H9 (cell line): ENCODE measurements at regions not wholly inside any gene's neighbourhood (a gene's known extent, or its start where the extent isn't known, plus 50 kb on each side); places are given as distances from the start of the nearest gene placed in this dataset.

Experiments
- DNase-seq: peaks from one replicate; pipeline ENCODE4 v3.0.0-alpha.2; 2017
- H2AFZ ChIP-seq: one replicate; pipeline ENCODE4 v1.6.1; 2013; ENCODE audit warnings: mild to moderate bottlenecking, low read length, control low read depth, moderate library complexity
- H2AK5ac ChIP-seq: 2 replicates; pipeline ENCODE4 v1.6.1; 2013; ENCODE audit warnings: low read length, control low read depth, mixed read lengths; ENCODE audit not compliant: insufficient read length
- H2BK120ac ChIP-seq: one replicate; pipeline ENCODE4 v1.6.1; 2013; ENCODE audit warnings: low read depth, mild to moderate bottlenecking, low read length, control low read depth, inconsistent platforms; ENCODE audit not compliant: poor library complexity, severe bottlenecking
- H2BK12ac ChIP-seq: 2 replicates; pipeline ENCODE4 v1.6.1; 2013; ENCODE audit warnings: low read length, control low read depth, mixed read lengths, low read depth; ENCODE audit not compliant: insufficient read length
- H2BK15ac ChIP-seq: 2 replicates; pipeline ENCODE4 v1.6.1; 2013; ENCODE audit warnings: low read depth, low read length, control low read depth
- H2BK20ac ChIP-seq: one replicate; pipeline ENCODE4 v1.6.1; 2013; ENCODE audit warnings: low read depth, mild to moderate bottlenecking, low read length, control low read depth, inconsistent platforms; ENCODE audit not compliant: poor library complexity, severe bottlenecking
- H2BK5ac ChIP-seq: 2 replicates; pipeline ENCODE4 v1.6.1; 2013; ENCODE audit warnings: low read length, control low read depth, mixed read lengths; ENCODE audit not compliant: insufficient read length
- H3K14ac ChIP-seq: 2 replicates; pipeline ENCODE4 v1.6.1; 2013; ENCODE audit warnings: low read length, control low read depth; ENCODE audit not compliant: insufficient read depth
- H3K18ac ChIP-seq: 2 replicates; pipeline ENCODE4 v1.6.1; 2013; ENCODE audit warnings: low read depth, mild to moderate bottlenecking, mixed read lengths, low read length, control low read depth; ENCODE audit not compliant: insufficient read length
- H3K23ac ChIP-seq: 2 replicates; pipeline ENCODE4 v1.6.1; 2013; ENCODE audit warnings: low read length, control low read depth, mixed read lengths, low read depth; ENCODE audit not compliant: insufficient read length
- H3K23me2 ChIP-seq: 2 replicates; pipeline ENCODE4 v1.6.1; 2013; ENCODE audit warnings: low read depth, mild to moderate bottlenecking, mixed read lengths, low read length, control low read depth; ENCODE audit not compliant: insufficient read length, poor library complexity, severe bottlenecking
- H3K27ac ChIP-seq: 2 replicates; pipeline ENCODE4 v1.5.1; 2013; ENCODE audit warnings: low read length, control low read depth, mixed read lengths, low read depth; ENCODE audit not compliant: insufficient read length
- H3K27me3 ChIP-seq: 2 replicates; pipeline ENCODE4 v1.6.1; 2013; ENCODE audit warnings: low read length, control low read depth, inconsistent platforms; ENCODE audit not compliant: insufficient read depth
- H3K4ac ChIP-seq: 2 replicates; pipeline ENCODE4 v1.6.1; 2013; ENCODE audit warnings: low read depth, mild to moderate bottlenecking, control low read depth, inconsistent platforms, low read length, moderate library complexity
- H3K4me1 ChIP-seq: 2 replicates; pipeline ENCODE4 v1.6.1; 2013; ENCODE audit warnings: low read length, control low read depth, inconsistent platforms; ENCODE audit not compliant: insufficient read depth
- H3K4me2 ChIP-seq: 2 replicates; pipeline ENCODE4 v1.6.1; 2013; ENCODE audit warnings: low read length, control low read depth, mixed read lengths; ENCODE audit not compliant: insufficient read length, insufficient read depth
- H3K56ac ChIP-seq: 2 replicates; pipeline ENCODE4 v1.6.1; 2013; ENCODE audit warnings: low read depth, mild to moderate bottlenecking, mixed read lengths, low read length, control low read depth; ENCODE audit not compliant: insufficient read length
- H3K79me1 ChIP-seq: 2 replicates; pipeline ENCODE4 v1.6.1; 2013; ENCODE audit warnings: low read depth, mild to moderate bottlenecking, moderate library complexity, low read length, control low read depth, inconsistent platforms; ENCODE audit not compliant: insufficient read depth, poor library complexity, severe bottlenecking
- H3K79me2 ChIP-seq: 2 replicates; pipeline ENCODE4 v1.6.1; 2013; ENCODE audit warnings: low read length, control low read depth, inconsistent platforms; ENCODE audit not compliant: insufficient read depth
- H3K9ac ChIP-seq: 2 replicates; pipeline ENCODE4 v1.6.1; 2013; ENCODE audit warnings: low read length, control low read depth, mixed read lengths; ENCODE audit not compliant: insufficient read length; ENCODE audit errors: extremely low read depth
- H3K9me3 ChIP-seq: one replicate; pipeline ENCODE4 v1.6.1; 2013; ENCODE audit warnings: low read depth, low read length, inconsistent platforms; ENCODE audit not compliant: control insufficient read depth
- H3T11ph ChIP-seq: one replicate; pipeline ENCODE4 v1.6.1; 2013; ENCODE audit warnings: mild to moderate bottlenecking, low read length, control low read depth, inconsistent platforms
- H4K20me1 ChIP-seq: one replicate; pipeline ENCODE4 v1.6.1; 2013; ENCODE audit not compliant: control insufficient read depth, insufficient read length, insufficient read depth
- H4K5ac ChIP-seq: 2 replicates; pipeline ENCODE4 v1.6.1; 2013; ENCODE audit warnings: low read depth, mild to moderate bottlenecking, mixed read lengths, low read length, control low read depth; ENCODE audit not compliant: insufficient read length
- H4K8ac ChIP-seq: replicated peaks from 2 replicates; pipeline ENCODE4 v1.6.1; 2013; ENCODE audit warnings: low read length, control low read depth, mixed read lengths, low read depth; ENCODE audit not compliant: insufficient read length
- H4K91ac ChIP-seq: 2 replicates; pipeline ENCODE4 v1.6.1; 2013; ENCODE audit warnings: low read depth, mild to moderate bottlenecking, moderate library complexity, mixed read lengths, low read length, control low read depth; ENCODE audit not compliant: insufficient read length
- H3K27ac Mint-ChIP-seq, 3 experiments: 2 replicates in 2 of 3; 3 replicates in 1 of 3; pipeline ENCODE4 v1.8.0; 2020 to 2021; ENCODE audit warnings: mixed read lengths in 3 of 3, mild to moderate bottlenecking in 1 of 3, moderate library complexity in 1 of 3
- H3K27me3 Mint-ChIP-seq: 2 replicates; pipeline ENCODE4 v1.8.0; 2021; ENCODE audit warnings: low read depth, mild to moderate bottlenecking, moderate library complexity, mixed read lengths
- H3K36me3 Mint-ChIP-seq, 3 experiments: 2 replicates in 2 of 3; 3 replicates in 1 of 3; pipeline ENCODE4 v1.8.0; 2020 to 2021; ENCODE audit warnings: low read depth in 3 of 3, mixed read lengths in 3 of 3; ENCODE audit not compliant: insufficient read depth in 1 of 3
- H3K4me1 Mint-ChIP-seq, 2 experiments: 2 replicates each; pipeline ENCODE4 v1.8.0; 2020; ENCODE audit warnings: mixed read lengths in 2 of 2
- H3K4me3 Mint-ChIP-seq, 2 experiments: 2 replicates in 1 of 2; 3 replicates in 1 of 2; pipeline ENCODE4 v1.8.0; 2020 to 2021; ENCODE audit warnings: mild to moderate bottlenecking in 2 of 2, mixed read lengths in 2 of 2, moderate library complexity in 1 of 2
- H3K9me3 Mint-ChIP-seq, 2 experiments: 2 replicates in 1 of 2; 3 replicates in 1 of 2; pipeline ENCODE4 v1.8.0; 2020; ENCODE audit warnings: mild to moderate bottlenecking in 2 of 2, mixed read lengths in 2 of 2, moderate library complexity in 1 of 2
- WGBS: extraction: QIAGEN DNeasy Blood & Tissue Kit; methylation state at CpG from one replicate; pipeline ENCODE4 v1.1.7; 2013; ENCODE audit warnings: missing lambda C conversion rate, low lambda C conversion rate, mixed read lengths; ENCODE audit not compliant: insufficient read length; ENCODE audit errors: extremely low coverage; 5-methylcytosine and 5-hydroxymethylcytosine counted together
- TF ChIP-seq, protein P1 (sequence below): fragments of 200-600 bp; sonication (generic); conservative IDR thresholded peaks from 3 replicates; pipeline ENCODE4 v1.8.0; 2021; ENCODE audit warnings: antibody characterized with exemption, mild to moderate bottlenecking

DNA sequence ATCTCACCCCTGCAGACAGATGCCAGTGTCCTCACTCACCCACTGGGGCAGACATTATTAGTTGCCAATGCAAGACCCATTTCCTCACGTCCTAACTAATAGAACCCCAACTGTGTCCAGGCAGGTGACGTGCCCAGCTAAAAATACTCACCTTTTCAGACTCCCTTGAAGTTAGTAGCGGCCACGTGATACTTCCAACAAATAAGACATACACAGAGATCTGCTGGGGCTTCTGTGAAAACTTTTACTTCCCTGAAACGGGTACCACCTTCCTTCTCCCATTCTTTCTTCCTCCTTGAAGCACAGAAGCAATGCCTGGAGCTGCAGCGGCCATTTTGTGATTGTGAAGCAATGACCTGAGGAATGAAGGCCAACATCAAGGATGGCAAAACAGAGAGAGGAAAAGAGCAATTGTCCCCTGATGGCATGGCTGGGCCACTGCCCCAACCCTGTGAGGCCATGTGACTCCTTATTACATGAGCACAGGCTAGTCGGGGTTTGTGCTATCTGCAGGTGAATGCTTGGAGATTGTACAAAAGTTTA is 74.4 kb upstream of the TMPRSS2 start:
- H3K9me3 ChIP-seq, result no peaks in the 10 kb centered on the region
- H3K4ac ChIP-seq, result no peak overlapping the region
- H3K18ac ChIP-seq, result no peak overlapping the region
- H3K56ac ChIP-seq, result no peak overlapping the region
- no peak overlapping the region for H3K14ac ChIP-seq
- H4K8ac ChIP-seq, result no peak overlapping the region
- peaks cover 15 to 21% of the 10 kb centered on the region in 2 experiments for H3K4me1 Mint-ChIP-seq
- peaks cover 14 to 16% of the 10 kb centered on the region in 2 experiments for H3K9me3 Mint-ChIP-seq
- no peak overlapping the region for H2AFZ ChIP-seq
- no peak overlapping the region for H3K4me2 ChIP-seq
- H3K27me3 Mint-ChIP-seq, result peaks cover 4% of the 10 kb centered on the region
- H3K4me3 Mint-ChIP-seq, result no peak overlapping the region; a peak in 1 of 5 replicates
- no peak overlapping the region for H2BK12ac ChIP-seq
- H4K5ac ChIP-seq, result no peak overlapping the region
- no CpG with 5 or more reads among the region's 7 CpGs for WGBS
- H3K4me1 ChIP-seq, result no peaks in the 10 kb centered on the region; the same call in 1 of the 2 replicates
- no peak overlapping the region for H3K27ac Mint-ChIP-seq
- no peak overlapping the region for H3K23ac ChIP-seq
- H2BK5ac ChIP-seq, result no peak overlapping the region
- H4K20me1 ChIP-seq, result peaks cover 2% of the 10 kb centered on the region
- H3K27ac ChIP-seq, result no peak overlapping the region
- H3K23me2 ChIP-seq, result no peaks in the 10 kb centered on the region
- H3K27me3 ChIP-seq, result no peaks in the 10 kb centered on the region
- H3K79me2 ChIP-seq, result no peaks in the 10 kb centered on the region
- TF ChIP-seq, protein P1, sequence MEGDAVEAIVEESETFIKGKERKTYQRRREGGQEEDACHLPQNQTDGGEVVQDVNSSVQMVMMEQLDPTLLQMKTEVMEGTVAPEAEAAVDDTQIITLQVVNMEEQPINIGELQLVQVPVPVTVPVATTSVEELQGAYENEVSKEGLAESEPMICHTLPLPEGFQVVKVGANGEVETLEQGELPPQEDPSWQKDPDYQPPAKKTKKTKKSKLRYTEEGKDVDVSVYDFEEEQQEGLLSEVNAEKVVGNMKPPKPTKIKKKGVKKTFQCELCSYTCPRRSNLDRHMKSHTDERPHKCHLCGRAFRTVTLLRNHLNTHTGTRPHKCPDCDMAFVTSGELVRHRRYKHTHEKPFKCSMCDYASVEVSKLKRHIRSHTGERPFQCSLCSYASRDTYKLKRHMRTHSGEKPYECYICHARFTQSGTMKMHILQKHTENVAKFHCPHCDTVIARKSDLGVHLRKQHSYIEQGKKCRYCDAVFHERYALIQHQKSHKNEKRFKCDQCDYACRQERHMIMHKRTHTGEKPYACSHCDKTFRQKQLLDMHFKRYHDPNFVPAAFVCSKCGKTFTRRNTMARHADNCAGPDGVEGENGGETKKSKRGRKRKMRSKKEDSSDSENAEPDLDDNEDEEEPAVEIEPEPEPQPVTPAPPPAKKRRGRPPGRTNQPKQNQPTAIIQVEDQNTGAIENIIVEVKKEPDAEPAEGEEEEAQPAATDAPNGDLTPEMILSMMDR, result no peak
- no peak overlapping the region for H3T11ph ChIP-seq
- H4K91ac ChIP-seq, result no peak overlapping the region
- no peak overlapping the region for H2AK5ac ChIP-seq
- peaks cover 2 to 16% (median 4%) of the 10 kb centered on the region in 3 experiments; a peak in 5 of 7 replicates for H3K36me3 Mint-ChIP-seq
- H2BK15ac ChIP-seq, result no peak overlapping the region
- DNase-seq, result no peak
- no peaks in the 10 kb centered on the region for H3K79me1 ChIP-seq
- no peak overlapping the region for H3K9ac ChIP-seq
- no peak overlapping the region for H2BK120ac ChIP-seq
- no peak overlapping the region for H2BK20ac ChIP-seq
